ENCODE measurements at regions not wholly inside any gene's neighbourhood (a gene's known extent, or its start where the extent isn't known, plus 50 kb on each side); places are given as distances from the start of the nearest gene placed in this dataset.

DNA sequence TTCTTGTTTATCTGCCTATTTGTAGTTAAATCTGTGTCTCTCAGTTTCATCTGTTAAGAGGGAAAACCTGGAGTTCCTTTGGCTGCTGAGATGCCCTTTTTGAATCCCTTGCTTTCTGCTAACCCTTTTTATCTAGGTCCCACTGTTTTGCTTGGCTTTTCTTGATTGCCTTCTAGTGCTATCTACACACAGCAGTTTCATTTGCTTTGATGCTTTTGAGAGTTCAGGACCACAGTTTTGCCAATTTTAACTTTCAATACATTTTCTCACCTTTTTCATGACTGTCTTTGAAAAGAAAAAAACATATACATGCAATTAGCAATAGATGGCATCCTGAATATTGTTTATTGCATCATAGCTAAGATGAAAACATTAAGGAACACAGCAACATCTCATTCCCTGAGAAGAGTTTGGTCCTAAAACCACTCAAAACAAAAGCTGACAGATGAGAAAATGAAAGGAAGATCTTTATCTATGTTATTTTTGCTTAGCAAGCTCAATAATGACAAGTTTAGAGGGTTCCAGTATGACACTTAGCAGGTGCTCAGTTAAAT, 241.4 kb upstream of the MEX3C start:
- TF ChIP-seq ZNF8 (CRISPR knock-in tag; IDR thresholded peaks at IDR 0.05) = no peak
- TF ChIP-seq, protein P1, sequence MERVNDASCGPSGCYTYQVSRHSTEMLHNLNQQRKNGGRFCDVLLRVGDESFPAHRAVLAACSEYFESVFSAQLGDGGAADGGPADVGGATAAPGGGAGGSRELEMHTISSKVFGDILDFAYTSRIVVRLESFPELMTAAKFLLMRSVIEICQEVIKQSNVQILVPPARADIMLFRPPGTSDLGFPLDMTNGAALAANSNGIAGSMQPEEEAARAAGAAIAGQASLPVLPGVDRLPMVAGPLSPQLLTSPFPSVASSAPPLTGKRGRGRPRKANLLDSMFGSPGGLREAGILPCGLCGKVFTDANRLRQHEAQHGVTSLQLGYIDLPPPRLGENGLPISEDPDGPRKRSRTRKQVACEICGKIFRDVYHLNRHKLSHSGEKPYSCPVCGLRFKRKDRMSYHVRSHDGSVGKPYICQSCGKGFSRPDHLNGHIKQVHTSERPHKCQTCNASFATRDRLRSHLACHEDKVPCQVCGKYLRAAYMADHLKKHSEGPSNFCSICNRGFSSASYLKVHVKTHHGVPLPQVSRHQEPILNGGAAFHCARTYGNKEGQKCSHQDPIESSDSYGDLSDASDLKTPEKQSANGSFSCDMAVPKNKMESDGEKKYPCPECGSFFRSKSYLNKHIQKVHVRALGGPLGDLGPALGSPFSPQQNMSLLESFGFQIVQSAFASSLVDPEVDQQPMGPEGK (CRISPR knock-in tag; IDR thresholded peaks at IDR 0.05; ENCODE audit: borderline replicate concordance) = no peak
- no peak for ATAC-seq

DNA sequence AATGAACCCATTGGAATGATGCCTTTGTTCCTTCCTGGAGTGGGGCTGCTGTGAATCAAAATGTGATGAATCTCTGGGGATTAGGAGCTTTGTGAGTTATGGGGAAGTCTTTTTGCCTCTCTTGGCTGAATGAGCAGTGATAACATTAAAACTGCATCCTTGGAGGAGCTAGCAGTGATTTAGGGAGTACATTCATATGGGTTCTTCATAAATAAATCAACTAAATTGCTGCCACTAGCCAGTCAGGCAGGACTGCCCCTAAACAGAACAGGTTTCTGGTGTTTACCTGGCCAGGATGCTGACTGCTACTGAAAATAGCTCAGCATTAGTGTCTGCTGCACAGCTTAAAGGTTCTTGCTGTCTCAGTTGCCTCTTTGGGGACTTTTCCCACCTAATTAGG, 244.5 kb upstream of the MEX3C start:
- no peak for ATAC-seq
- TF ChIP-seq RARB (CRISPR knock-in tag; IDR thresholded peaks at IDR 0.05) (no peak), ZNF70 (CRISPR knock-in tag; IDR thresholded peaks at IDR 0.05) (no peak)
- TF ChIP-seq, protein P2, sequence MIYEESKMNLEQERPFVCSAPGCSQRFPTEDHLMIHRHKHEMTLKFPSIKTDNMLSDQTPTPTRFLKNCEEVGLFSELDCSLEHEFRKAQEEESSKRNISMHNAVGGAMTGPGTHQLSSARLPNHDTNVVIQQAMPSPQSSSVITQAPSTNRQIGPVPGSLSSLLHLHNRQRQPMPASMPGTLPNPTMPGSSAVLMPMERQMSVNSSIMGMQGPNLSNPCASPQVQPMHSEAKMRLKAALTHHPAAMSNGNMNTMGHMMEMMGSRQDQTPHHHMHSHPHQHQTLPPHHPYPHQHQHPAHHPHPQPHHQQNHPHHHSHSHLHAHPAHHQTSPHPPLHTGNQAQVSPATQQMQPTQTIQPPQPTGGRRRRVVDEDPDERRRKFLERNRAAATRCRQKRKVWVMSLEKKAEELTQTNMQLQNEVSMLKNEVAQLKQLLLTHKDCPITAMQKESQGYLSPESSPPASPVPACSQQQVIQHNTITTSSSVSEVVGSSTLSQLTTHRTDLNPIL (CRISPR knock-in tag; IDR thresholded peaks at IDR 0.05; ENCODE audit: low read depth) = no peak

DNA sequence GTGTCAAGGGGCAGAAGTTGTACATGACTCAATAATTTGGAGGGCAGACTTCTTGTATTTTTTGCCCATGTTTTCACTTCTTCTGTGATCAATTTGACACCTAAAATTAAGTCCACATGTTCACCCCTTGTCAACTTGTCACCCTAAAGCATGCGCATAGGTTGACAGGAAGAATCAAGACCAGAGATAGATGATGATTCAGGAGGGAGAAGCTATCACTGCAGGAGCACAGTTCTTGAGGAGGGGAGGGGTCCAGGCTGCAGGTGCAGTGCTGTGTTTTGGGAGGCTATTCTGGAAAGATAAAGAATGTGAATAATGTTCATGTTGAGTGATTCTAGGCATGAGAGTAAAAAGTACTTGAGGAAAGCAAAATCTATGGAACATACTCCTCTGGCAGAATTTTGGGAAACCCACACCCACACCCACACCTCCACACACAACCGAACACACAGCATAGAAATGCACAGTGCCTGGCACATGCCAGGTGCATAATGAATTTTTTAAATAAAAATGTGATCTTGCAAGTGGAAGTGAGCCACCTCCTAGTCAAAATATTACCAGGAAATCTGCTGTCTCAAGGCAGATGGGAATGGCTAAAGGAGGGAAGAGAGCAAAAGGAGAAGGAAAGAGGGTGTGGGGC, 249.2 kb upstream of the MEX3C start:
- ATAC-seq = no peak
- TF ChIP-seq, protein P3, sequence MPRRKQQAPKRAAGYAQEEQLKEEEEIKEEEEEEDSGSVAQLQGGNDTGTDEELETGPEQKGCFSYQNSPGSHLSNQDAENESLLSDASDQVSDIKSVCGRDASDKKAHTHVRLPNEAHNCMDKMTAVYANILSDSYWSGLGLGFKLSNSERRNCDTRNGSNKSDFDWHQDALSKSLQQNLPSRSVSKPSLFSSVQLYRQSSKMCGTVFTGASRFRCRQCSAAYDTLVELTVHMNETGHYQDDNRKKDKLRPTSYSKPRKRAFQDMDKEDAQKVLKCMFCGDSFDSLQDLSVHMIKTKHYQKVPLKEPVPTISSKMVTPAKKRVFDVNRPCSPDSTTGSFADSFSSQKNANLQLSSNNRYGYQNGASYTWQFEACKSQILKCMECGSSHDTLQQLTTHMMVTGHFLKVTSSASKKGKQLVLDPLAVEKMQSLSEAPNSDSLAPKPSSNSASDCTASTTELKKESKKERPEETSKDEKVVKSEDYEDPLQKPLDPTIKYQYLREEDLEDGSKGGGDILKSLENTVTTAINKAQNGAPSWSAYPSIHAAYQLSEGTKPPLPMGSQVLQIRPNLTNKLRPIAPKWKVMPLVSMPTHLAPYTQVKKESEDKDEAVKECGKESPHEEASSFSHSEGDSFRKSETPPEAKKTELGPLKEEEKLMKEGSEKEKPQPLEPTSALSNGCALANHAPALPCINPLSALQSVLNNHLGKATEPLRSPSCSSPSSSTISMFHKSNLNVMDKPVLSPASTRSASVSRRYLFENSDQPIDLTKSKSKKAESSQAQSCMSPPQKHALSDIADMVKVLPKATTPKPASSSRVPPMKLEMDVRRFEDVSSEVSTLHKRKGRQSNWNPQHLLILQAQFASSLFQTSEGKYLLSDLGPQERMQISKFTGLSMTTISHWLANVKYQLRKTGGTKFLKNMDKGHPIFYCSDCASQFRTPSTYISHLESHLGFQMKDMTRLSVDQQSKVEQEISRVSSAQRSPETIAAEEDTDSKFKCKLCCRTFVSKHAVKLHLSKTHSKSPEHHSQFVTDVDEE (CRISPR knock-in tag; IDR thresholded peaks at IDR 0.05) = no peak
- TF ChIP-seq ZNF8 (CRISPR knock-in tag; IDR thresholded peaks at IDR 0.05) (no peak), TOX (CRISPR knock-in tag; IDR thresholded peaks at IDR 0.05; ENCODE audit: borderline replicate concordance) (no peak), PPARA (CRISPR knock-in tag; IDR thresholded peaks at IDR 0.05; ENCODE audit: borderline replicate concordance) (no peak), GLIS3 (CRISPR knock-in tag; IDR thresholded peaks at IDR 0.05) (no peak), TCF4 (CRISPR knock-in tag; IDR thresholded peaks at IDR 0.05; ENCODE audit: borderline replicate concordance) (no peak), ZNF70 (CRISPR knock-in tag; IDR thresholded peaks at IDR 0.05) (no peak), ZC3H10 (CRISPR knock-in tag; IDR thresholded peaks at IDR 0.05) (no peak), ZNF565 (CRISPR knock-in tag; conservative IDR thresholded peaks at IDR 0.05; ENCODE audit: low read depth) (no peak), ZFP3 (CRISPR knock-in tag; IDR thresholded peaks at IDR 0.05) (no peak), ESRRG (CRISPR knock-in tag; IDR thresholded peaks at IDR 0.05) (no peak), OSR1 (CRISPR knock-in tag; IDR thresholded peaks at IDR 0.05) (no peak), SNAI2 (CRISPR knock-in tag; IDR thresholded peaks at IDR 0.05) (no peak)
- TF ChIP-seq, protein P4, sequence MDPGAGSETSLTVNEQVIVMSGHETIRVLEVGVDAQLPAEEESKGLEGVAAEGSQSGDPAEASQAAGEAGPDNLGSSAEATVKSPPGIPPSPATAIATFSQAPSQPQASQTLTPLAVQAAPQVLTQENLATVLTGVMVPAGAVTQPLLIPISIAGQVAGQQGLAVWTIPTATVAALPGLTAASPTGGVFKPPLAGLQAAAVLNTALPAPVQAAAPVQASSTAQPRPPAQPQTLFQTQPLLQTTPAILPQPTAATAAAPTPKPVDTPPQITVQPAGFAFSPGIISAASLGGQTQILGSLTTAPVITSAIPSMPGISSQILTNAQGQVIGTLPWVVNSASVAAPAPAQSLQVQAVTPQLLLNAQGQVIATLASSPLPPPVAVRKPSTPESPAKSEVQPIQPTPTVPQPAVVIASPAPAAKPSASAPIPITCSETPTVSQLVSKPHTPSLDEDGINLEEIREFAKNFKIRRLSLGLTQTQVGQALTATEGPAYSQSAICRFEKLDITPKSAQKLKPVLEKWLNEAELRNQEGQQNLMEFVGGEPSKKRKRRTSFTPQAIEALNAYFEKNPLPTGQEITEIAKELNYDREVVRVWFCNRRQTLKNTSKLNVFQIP (CRISPR knock-in tag; IDR thresholded peaks at IDR 0.05; ENCODE audit: borderline replicate concordance, low read depth) = no peak

DNA sequence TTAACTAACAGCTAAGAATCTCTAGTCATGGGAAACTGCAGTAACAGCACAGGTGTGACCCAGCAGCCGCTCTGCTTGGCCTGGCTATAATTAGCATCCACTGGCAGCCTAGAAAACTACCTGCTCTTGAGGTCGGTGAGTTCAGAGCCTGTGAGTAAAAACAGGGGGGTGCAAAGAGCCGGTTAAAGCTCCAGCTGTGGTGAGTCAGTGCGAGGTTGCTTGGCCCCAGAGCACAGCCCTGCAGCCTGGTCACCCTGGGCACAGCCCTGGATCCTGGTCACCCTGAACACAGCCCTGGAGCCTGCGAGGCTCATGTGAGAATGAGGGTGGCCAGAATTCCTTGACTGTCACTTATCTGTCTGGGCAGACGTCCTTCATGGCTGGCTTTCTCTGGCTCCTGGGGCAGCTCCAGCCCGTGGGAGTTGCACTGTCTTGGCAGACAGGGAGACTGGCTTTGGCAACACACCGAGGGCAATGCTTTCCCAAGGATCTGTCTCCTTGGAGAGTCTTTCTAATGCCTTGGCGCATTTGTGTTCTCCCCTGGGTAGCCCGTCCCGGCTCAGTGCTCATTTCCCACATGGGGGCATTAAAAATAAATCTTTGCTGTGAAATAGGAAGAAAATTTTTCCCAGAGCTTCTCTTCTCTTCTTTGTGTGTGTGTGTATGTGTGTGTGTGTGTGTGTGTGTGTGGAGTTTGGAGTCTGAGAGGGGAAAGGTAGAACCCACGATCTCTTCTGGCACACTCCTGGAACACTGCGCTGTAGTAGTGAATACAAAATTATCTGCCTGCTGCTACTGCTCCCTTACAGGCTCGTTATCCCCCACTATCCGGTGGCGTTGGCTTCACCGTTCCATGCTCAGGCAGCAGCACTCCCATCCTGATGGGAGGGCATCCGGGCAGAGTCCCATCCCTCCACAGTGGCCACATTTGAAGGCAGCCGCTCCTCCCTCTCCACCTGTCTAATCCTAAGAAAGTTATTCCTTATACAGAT, 250.2 kb upstream of the MEX3C start:
- TF ChIP-seq, protein P3 (CRISPR knock-in tag; IDR thresholded peaks at IDR 0.05) = no peak
- TF ChIP-seq ZC3H10 (CRISPR knock-in tag; IDR thresholded peaks at IDR 0.05) = no peak
- TF ChIP-seq, protein P1 (CRISPR knock-in tag; IDR thresholded peaks at IDR 0.05; ENCODE audit: borderline replicate concordance) = no peak
- TF ChIP-seq OSR1 (CRISPR knock-in tag; IDR thresholded peaks at IDR 0.05) = no peak
- no peak for TF ChIP-seq ZNF70 (CRISPR knock-in tag; IDR thresholded peaks at IDR 0.05)
- TF ChIP-seq ESRRG (CRISPR knock-in tag; IDR thresholded peaks at IDR 0.05) = no peak
- TF ChIP-seq ARNTL (CRISPR knock-in tag; IDR thresholded peaks at IDR 0.05; ENCODE audit: borderline replicate concordance, low read depth) = no peak
- TF ChIP-seq PPARA (CRISPR knock-in tag; IDR thresholded peaks at IDR 0.05; ENCODE audit: borderline replicate concordance) = no peak
- ATAC-seq = no peak

Measured in SK-N-SH treated with all-trans-retinoic acid at 6 μM for 48 hours (cell line).